HG02852 (cell line): ENCODE measurements at regions not wholly inside any gene's neighbourhood (a gene's known extent, or its start where the extent isn't known, plus 50 kb on each side); places are given as distances from the start of the nearest gene placed in this dataset.

ENCODE experiments used
- ATAC-seq: cut with Tn5 transposase; IDR thresholded peaks from one replicate; pipeline ENCODE4 v1.9.1; 2021; ENCODE audit warnings: mild to moderate bottlenecking, moderate library complexity; ENCODE audit not compliant: unreplicated experiment

- ATAC-seq, result no peak
These were observed 134.8 kb downstream of the DSEL start for GRCh38 chr18:67381608-67382150.

- ATAC-seq, result no peak
These were observed 135.7 kb downstream of the DSEL start for GRCh38 chr18:67380867-67381266.

GRCh38 chr18:67379981-67380380 is 136.5 kb downstream of the DSEL start:
- no peak for ATAC-seq

- ATAC-seq, result no peak
These were observed 140.1 kb downstream of the DSEL start for GRCh38 chr18:67376372-67376771.

GRCh38 chr18:67373636-67374035 is 142.9 kb downstream of the DSEL start:
- ATAC-seq, result no peak

- no peak for ATAC-seq
These were observed 149.0 kb downstream of the DSEL start for GRCh38 chr18:67367540-67367939.

- no peak for ATAC-seq
These were observed 152.8 kb downstream of the DSEL start for GRCh38 chr18:67363694-67364093.

GRCh38 chr18:67362906-67363305 is 153.6 kb downstream of the DSEL start:
- no peak for ATAC-seq

GRCh38 chr18:67359873-67360838 is 156.4 kb downstream of the DSEL start:
- peak; percentile 82 for ATAC-seq

- no peak for ATAC-seq
These were observed 157.6 kb downstream of the DSEL start for GRCh38 chr18:67358947-67359346.

- no peak for ATAC-seq
These were observed 161.8 kb downstream of the DSEL start for GRCh38 chr18:67354692-67355091.

- ATAC-seq, result no peak
These were observed 162.4 kb downstream of the DSEL start for GRCh38 chr18:67354091-67354490.

- ATAC-seq, result no peak
These were observed 169.1 kb downstream of the DSEL start for GRCh38 chr18:67347438-67347837.

- ATAC-seq, result no peak
These were observed 174.4 kb downstream of the DSEL start for GRCh38 chr18:67342159-67342558.

- no peak for ATAC-seq
These were observed 178.8 kb downstream of the DSEL start for GRCh38 chr18:67337696-67338095.

- no peak for ATAC-seq
These were observed 184.7 kb downstream of the DSEL start for GRCh38 chr18:67331857-67332256.

- ATAC-seq, result no peak
These were observed 197.4 kb downstream of the DSEL start for GRCh38 chr18:67319109-67319508.

- no peak for ATAC-seq
These were observed 197.9 kb downstream of the DSEL start for GRCh38 chr18:67318651-67319050.

- no peak for ATAC-seq
These were observed 205.7 kb downstream of the DSEL start for GRCh38 chr18:67310826-67311225.

GRCh38 chr18:67308819-67309218 is 207.7 kb downstream of the DSEL start:
- ATAC-seq, result no peak

- ATAC-seq, result no peak
These were observed 211.1 kb downstream of the DSEL start for GRCh38 chr18:67305466-67305865.

- no peak for ATAC-seq
These were observed 214.5 kb downstream of the DSEL start for GRCh38 chr18:67302043-67302442.
